MM.1S (cell line): ENCODE measurements at regions not wholly inside any gene's neighbourhood (a gene's known extent, or its start where the extent isn't known, plus 50 kb on each side); places are given as distances from the start of the nearest gene placed in this dataset.

ENCODE experiments used
- CTCF ChIP-seq: fragments of 300-600 bp; sonication (generic); IDR thresholded peaks from 2 replicates; pipeline ENCODE4 v1.5.1; 2016; ENCODE audit warnings: antibody characterized with exemption, low read length, mixed read lengths
- EZH2 ChIP-seq: fragments of 300-600 bp; sonication (generic); optimal IDR thresholded peaks from 2 replicates; pipeline ENCODE3; 2017; ENCODE audit warnings: low read depth, mild to moderate bottlenecking, antibody characterized with exemption, low read length, mixed read lengths

GRCh38 chr3:81293156-81293555 lies 468.3 kb downstream of the GBE1 start:
- TF ChIP-seq CTCF (no peak), EZH2 (no peak)
